Cardiac septum (tissue), 1 donor: ENCODE measurements at regions not wholly inside any gene's neighbourhood (a gene's known extent, or its start where the extent isn't known, plus 50 kb on each side); places are given as distances from the start of the nearest gene placed in this dataset.
"Not testable (repeated sequence)": the region's sequence is repeated elsewhere in the genome, so short reads cannot be mapped to it uniquely, and the experiment has no call there.

ENCODE experiments used
- DNase-seq: peaks from one replicate; pipeline ENCODE4 v3.0.0-alpha.2; 2020; ENCODE audit warnings: low spot score
- intact Hi-C: fragments of 100-400 bp; cut with DNase I; formaldehyde crosslinking; loops from one replicate; pipeline ENCODE4 v1.14.0; 2022
- donor health status: DM: no; HTN: no; CAD: no.

DNA sequence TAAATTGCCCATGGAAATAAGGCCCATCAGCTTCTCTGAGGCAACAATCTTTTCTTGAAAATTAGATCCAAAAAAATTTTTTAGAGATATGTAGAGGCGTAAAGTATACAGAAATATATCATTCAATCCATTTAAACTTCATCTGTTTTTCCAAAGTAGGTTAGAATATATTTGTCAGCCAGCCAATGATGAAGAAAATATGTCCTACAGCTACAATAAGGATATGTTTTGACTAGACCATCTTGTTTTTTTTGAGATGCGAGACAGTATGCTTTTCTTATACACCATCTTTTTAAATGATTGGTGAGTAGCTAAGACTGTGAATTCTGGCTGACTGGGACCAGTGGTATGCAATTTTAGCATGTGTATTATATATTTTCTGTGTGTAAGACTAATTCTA lies 630.4 kb upstream of the CNTN5 start:
- DNase-seq = no peak
- intact Hi-C loops = no loop called here

DNA sequence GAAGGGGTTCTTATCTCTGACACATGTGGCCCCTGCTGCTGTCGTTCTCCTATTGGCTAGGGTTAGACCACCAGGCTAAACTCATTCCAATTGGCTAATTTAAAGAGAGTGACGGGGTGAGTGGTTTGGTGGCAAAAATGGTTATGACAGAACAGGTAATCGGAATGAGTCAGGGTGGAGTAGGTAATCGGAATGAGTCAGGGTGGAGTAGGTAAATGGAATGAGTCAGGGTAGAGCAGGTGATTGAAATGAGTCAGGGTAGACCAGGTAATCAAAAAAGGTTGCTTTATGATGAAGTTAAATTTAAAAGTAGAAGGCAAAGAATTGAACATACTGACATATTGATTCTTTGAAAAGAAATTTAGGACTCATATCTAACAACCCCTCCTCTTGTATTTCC lies 626.2 kb upstream of the CNTN5 start:
- intact Hi-C loops, DNase-seq: not testable (repeated sequence)

DNA sequence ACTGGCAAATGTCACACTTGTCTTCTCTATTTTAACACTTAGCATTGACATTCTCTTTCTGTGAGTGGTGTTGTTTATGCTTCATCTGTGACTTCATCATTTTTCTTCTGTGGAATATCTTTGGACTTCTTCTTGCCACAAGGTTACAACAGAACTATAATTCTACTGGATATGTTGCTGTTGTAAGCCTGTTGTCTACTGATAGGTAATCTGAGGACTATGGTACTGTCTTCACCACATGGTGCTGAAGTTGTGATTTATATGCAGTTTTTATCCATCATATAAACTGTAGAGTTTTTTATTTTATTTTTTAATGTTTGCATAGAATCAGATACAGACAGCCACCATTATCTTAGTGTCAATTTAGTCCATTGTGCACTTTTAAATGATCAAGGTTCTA lies 622.2 kb upstream of the CNTN5 start:
- no peak for DNase-seq
- intact Hi-C loops = no loop called here

DNA sequence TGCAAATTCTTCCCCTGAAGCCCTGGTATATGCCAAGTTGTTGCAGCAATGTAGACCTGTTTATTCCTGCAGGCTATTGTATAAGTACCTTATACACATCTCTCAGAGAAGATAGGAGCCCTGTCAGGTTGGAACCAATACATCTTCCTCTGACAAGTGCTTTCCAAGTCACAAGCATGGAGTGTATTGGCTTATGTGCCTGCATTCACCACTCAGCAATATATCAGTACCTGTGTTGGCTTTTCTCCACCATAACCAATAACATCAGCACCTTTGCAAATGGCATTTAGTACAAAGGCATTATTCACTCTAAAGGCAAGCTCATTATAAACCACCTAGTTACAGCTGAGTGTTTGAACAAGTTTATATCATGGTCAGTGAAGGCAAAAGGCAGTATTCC lies 611.7 kb upstream of the CNTN5 start:
- no peak for DNase-seq
- intact Hi-C loops = no loop called here

DNA sequence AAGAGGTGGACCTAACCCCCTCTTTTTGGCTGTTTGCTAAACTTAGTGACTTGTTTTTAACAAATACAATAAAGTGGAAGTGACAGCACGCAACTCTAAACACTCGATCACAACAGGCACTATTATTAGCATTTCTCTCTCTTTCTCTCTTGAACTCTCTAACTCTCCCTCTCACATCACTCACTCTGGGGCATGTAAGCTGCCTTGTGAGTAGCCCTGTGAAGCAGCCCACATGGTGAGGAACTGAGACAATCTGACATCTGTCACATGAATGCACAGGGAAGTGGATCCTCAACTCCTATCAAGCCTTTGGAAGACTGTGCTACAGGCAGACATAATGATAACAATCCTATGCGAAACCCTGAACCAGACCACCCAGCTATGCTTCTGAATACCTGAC lies 609.0 kb upstream of the CNTN5 start:
- intact Hi-C loops = no loop called here
- no peak for DNase-seq

DNA sequence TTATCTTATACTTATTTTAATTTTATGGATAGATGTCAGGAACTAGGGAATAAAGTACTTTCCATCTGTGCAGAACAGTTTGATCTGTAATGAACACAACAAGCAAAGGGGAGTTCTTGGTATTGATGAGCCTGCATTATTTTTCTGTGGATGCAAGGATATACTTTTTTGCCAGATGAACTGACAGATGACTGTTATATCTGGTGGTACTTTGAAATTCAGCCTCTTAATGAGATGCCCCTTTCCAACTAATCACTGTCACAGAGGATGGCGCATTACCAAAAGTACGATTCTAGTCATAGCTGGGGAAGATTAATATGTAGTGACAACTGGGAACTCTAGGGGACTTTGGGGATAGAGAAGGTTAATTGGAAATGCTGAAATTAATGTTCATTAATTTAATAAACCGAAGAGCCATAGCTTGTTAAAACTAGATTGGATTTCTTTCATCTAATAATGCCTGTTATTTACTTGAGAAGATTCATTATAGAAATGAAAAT lies 603.4 kb upstream of the CNTN5 start:
- no peak for DNase-seq
- intact Hi-C loops = no loop called here

DNA sequence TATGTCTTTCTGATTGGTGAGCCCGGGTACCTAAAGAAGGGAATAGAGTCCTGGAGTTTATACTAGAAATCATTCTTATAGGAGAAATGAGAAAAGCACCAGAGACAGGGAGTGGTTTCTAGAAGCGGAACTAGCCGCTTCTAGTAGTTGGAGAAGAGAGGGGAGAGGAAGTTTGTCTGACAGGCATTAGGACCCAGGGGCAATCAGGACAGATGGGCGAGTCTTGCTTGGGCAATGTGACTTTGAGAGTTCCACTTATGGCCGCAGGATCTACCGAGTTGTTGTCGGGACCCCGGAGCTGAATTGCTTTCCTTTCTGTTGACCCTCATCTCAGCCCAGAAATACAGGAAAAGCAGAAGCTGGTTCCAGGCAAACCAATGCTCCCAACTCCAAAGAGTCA lies 596.8 kb upstream of the CNTN5 start:
- no peak for DNase-seq
- intact Hi-C loops = no loop called here

DNA sequence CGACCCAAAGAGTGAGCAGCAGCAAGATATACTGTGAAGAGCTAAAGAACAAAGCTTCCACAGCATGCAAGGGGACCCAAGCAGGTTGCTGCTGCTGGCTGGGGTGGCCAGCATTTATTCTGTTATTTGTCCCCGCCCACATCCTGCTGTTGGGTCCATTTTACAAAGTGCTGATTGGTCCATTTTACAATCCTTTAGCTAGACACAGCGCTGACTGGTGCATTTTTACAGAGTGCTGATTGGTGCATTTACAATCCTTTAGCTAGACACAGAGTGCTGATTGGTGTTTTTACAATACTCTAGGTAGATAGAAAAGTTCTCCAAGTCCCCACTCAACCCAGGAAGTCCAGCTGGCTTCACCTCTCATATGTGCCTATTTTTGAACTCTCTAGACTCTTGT lies 596.0 kb upstream of the CNTN5 start:
- DNase-seq, intact Hi-C loops: not testable (repeated sequence)

DNA sequence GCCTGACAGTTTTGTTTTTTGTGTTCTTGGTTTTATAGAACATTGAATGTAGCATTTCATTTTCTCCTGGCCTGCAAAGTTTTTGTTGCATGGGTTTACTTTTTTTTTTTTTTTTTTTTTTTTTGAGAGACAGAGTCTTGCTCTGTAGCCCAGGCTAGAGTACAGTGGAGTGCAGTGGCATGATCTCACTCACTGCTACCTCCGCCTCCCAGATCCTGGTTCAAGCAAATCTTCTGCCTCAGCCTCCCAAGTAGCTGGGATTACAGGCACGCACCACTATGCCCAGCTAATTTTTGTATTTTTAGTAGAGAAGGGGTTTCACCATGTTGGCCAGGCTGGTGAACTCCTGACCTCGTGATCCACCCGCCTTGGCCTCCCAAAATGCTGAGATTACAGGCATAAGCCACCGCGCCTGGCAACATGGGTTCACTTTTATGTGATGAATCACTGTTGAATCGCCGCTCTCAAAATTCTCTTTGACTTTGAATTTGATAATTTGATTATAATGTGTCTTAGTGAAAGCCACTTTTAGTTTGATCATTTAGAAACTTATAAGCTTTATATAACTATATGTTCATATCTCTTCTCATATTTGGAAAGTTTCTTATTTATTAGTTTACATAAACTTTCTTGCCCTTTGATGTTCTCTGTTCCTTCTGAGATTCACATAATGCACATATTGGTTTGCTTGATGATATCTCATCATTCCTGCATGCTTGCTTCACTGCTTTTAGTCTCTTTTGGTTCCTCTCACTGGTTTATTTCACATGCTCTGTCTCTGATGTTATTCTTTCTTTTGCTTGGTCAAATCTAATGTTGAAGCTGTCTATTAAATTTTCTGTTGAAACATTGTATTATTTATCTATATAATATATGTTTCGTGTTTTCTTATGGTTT lies 589.0 kb upstream of the CNTN5 start:
- no peak for DNase-seq
- intact Hi-C loops = no loop called here

DNA sequence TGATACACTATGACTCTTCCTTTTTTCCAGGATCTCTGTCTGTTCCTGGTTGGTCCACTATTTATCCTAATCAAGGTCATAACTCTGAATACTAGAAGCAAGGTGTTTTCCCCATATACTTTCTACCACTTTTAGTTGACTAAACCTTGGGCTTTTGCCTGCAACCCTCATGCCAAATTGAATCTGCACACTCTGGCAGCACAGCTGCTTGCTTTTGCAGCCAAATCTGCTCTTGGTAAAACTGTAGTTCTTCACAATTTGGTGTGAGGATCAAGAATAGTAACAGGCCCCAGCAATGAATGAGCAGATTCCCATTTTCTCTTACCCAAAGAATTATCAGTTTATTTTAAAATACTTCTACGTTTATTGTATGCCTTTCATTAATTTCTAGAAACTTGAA lies 586.5 kb upstream of the CNTN5 start:
- DNase-seq = no peak
- intact Hi-C loops = no loop called here

DNA sequence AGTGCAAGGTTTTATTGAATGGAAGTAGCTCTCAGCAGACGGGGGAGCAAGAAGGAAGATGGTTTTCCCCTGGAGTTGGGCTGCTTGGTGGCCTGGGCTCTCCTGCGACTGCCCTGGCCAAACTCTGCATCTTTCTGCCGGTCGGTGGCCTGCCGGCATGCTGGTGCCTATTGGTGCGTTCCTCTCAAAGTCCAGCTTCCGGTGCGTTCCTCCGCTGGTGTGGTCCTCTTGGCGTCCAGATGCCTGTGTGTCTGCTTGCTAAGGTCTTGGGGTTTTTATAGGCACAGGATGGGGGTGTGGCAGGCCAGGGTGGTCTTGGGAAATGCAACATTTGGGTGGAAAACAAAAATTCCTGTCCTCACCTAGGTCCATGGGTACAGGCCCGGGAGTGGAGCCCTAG lies 567.4 kb upstream of the CNTN5 start:
- no peak for DNase-seq
- intact Hi-C loops = no loop called here

DNA sequence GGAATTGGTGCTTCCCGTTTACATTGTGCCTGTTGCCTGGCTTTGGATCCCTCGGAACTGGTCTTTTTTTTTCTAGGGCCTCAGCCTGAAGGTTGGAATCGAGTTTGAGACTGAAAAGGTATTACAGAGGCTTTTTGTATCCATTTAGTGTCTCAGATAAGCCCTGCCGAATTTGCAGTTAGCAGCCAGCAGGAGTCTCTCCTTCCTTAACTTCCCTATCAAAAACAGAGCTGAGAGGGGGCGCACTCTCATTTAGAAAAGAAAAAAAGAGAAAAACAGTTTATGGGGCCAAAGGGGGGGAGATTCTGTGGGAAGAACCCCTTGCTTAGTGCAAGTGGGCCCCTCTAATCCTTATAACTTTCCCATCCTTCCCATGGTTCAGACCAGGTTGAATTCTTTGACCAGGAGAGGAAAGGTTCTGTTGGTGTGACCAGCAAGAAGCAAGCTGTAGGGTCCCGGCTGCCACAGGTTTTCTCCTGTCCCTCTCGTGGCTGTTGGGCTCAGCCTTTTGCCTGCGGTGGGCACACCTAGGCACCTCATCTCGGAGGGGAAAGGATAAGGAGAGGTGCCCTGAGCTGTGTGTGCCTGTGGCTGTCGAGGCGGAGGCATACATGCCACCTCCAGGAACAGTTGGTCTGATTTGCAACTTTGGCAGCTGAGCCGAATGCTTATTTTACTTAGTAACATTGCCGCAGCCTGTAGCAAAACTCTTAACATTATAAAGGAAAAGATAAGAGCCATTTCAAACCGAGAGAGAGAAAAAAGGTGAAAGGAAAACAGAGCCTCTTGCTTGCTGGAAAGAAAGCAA lies 565.0 kb upstream of the CNTN5 start:
- intact Hi-C loops = no loop called here
- no peak for DNase-seq

DNA sequence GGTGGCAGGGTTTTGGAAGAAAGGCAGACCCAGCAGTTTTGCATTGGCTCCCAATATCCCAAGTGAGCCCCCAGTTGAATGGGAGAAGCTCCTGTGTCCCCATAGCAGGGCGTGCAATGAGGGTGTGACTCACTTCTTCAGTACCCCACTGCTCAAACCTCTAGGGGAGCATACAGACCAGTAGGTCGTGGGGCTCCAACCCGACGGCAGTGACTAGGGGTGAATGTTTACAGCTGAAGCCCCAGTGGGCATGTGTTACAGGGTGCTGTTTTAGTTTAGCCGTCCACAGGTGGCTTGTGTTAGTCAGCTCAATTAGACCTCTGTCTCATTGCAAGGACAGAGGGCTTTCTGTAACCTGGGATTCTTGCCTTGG lies 564.5 kb upstream of the CNTN5 start:
- intact Hi-C loops = no loop called here

DNA sequence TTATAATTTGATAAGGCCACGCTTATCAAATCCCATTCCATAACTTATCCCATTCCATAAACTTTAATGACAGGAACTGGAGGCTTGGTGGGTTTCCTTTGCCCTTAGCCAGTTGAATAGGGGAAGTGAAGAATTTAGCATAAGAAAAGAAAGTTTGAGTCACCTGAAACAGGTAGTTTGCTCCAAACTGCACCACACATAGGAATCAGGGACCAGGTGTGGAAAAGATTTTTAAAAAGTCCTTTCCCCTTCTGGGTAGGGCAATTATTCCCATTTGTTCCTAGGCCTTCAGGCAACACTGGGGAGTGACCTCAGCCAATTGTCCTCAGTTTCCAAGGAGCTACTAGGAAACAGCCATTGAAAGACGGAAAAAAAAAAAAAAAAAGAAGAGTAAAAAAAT lies 525.7 kb upstream of the CNTN5 start:
- intact Hi-C loops = no loop called here

More for the DNA sequence above, 564.5 kb upstream of the CNTN5 start:
- no peak for DNase-seq

DNA sequence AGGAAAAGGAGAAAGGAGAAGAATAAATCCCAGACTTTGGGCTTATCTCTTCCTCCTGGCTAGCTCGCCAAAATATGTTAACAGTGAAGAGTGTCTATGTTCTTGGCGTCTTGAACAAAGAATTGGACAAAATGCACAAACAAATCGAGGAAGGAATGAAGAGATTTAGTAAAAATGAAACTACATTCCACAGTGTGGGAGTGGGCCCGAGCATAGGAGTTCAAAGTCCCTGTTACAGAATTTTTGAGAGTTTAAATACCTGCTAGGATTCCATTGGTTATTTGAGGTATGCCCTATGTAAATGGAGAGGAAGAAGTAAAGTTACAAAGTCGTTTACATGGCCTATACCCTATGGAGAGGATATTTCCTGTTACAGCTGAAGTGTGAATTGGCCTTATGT lies 525.1 kb upstream of the CNTN5 start:
- intact Hi-C loops = no loop called here

More for the DNA sequence above, 525.7 kb upstream of the CNTN5 start:
- DNase-seq = no peak

DNA sequence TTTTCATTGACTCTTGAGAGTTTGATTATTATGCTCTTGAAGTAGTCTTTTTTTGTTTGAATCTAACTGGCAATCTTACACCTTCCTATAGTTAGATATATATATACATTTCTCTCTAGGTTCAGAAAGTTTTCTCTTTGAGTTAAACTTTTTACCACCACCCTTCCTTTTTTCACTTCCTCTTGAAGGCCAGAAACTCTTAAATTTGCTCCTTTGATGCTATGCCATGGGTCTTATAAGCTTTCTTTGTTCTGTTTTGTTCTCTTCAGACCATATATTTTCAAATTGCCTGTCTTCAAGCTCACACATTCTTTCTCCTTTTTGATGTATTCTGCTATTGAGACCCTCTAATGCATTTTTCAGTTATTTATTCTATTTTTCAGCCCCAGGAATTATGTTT lies 513.5 kb upstream of the CNTN5 start:
- intact Hi-C loops = no loop called here
- DNase-seq = no peak

More for the DNA sequence above, 525.1 kb upstream of the CNTN5 start:
- no peak for DNase-seq

DNA sequence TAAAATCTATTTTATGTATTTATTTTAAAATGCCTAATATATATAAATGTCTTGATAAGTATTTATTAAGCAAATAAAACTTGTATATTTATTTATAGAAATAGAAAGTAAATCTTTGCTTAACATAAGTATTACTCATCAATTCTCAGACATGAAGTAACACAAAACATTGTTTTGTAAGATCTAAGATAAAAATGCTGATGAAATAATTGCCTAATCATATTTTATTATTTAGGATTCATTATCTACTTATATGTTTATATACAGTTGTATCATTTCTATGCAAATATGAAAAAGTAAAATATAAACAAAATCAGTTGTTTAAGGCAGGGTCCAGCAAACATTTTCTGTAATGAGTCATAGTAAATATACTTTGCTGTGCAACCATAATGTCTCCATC lies 507.8 kb upstream of the CNTN5 start:
- intact Hi-C loops = no loop called here
- DNase-seq = no peak

DNA sequence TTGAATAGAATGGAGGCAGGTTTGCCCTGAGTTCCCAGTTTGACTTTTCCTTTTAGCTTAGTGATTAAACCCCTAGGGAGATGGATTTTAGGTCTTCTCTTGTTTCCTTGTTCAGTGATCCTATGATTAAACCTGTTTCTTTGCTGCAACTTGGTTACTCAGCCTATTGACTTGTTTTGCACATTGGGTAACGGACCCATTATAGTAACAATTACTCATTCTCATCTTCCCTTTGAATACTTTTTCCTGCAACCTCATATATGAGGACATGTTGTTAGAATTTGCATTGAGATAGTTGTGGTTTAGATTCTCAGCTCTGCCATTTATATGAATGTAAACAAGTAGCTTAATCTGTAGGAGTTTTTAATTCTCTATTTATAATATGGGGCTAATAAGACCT lies 489.2 kb upstream of the CNTN5 start:
- intact Hi-C loops = no loop called here
- DNase-seq = no peak

DNA sequence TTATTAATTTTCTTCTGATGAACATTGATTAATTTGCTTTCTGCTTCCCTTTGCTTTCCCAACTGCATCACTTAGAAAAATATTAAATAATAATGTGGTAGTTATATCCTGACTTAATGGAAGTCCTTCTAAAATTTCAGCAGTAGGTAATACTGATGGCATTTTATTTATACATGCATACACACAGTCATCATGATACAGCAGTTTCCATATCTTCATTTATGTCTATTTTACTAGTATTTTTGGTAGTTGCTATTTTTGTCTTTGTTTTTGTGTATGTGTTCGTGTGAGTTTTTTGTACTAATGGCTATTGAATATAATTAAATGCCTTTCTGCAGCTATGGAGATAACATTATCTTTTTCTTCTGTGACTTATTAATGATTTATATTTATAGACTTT lies 484.7 kb upstream of the CNTN5 start:
- intact Hi-C loops = no loop called here

DNA sequence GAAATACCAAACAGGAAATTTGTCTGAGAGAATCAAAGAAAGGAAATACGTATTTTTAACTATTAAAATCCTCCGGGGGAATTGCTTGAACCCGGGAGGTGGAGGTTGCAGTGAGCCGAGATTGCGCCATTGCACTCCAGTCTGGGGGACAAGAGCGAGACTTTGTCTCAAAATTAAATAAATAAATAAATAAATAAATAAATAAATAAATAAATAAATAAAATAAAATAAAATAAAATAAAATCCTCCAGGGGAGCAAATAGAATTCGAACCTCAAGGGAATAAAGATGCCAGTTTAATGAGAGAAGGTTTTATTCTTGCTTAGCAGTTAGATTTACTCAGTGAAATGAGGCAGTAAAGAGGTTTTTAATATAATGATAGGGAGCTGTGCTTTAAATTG lies 482.4 kb upstream of the CNTN5 start:
- intact Hi-C loops, DNase-seq: not testable (repeated sequence)

More for the DNA sequence above, 484.7 kb upstream of the CNTN5 start:
- no peak for DNase-seq
